Stimulated activated CD4-positive, alpha-beta T cell treated with anti-CD3 and anti-CD28 coated beads, TNF-alpha, amount 100 ng/mL, for 1 hour (primary cell): ENCODE measurements at regions not wholly inside any gene's neighbourhood (a gene's known extent, or its start where the extent isn't known, plus 50 kb on each side); places are given as distances from the start of the nearest gene placed in this dataset.

Experiments used
- DNase-seq, 3 donors: peaks; one replicate each; pipeline ENCODE4 v3.0.0-alpha.2; 2020; ENCODE audit warnings: low read depth in 3 of 3, low spot score in 1 of 3

GRCh38 chr6:130671119-130671518, 156.1 kb upstream of the SMLR1 start:
- DNase-seq = no peak

GRCh38 chr6:130671577-130671976, 155.6 kb upstream of the SMLR1 start:
- no peak for DNase-seq

- DNase-seq = no peak
Measured at GRCh38 chr6:130672153-130672552, 155.1 kb upstream of the SMLR1 start.

- DNase-seq = no peak
Measured at GRCh38 chr6:130674604-130675003, 152.6 kb upstream of the SMLR1 start.

GRCh38 chr6:130675072-130675471, 152.1 kb upstream of the SMLR1 start:
- DNase-seq = no peak

- no peak for DNase-seq
Measured at GRCh38 chr6:130676077-130676772, 151.0 kb upstream of the SMLR1 start.

GRCh38 chr6:130676773-130677144, 150.4 kb upstream of the SMLR1 start:
- DNase-seq = no peak

GRCh38 chr6:130677312-130677711, 149.9 kb upstream of the SMLR1 start:
- DNase-seq = no peak

- no peak for DNase-seq
Measured at GRCh38 chr6:130677766-130678165, 149.4 kb upstream of the SMLR1 start.

- DNase-seq = no peak
Measured at GRCh38 chr6:130679684-130680083, 147.5 kb upstream of the SMLR1 start.

GRCh38 chr6:130680116-130680515, 147.1 kb upstream of the SMLR1 start:
- no peak for DNase-seq

- DNase-seq = no peak
Measured at GRCh38 chr6:130681028-130681427, 146.2 kb upstream of the SMLR1 start.

- DNase-seq = no peak
Measured at GRCh38 chr6:130682066-130682465, 145.1 kb upstream of the SMLR1 start.

- no peak for DNase-seq
Measured at GRCh38 chr6:130683761-130684517, 143.3 kb upstream of the SMLR1 start.

- DNase-seq = no peak
Measured at GRCh38 chr6:130692659-130693058, 134.5 kb upstream of the SMLR1 start.

GRCh38 chr6:130693944-130694343, 133.3 kb upstream of the SMLR1 start:
- no peak for DNase-seq

GRCh38 chr6:130694606-130695005, 132.6 kb upstream of the SMLR1 start:
- no peak for DNase-seq

- DNase-seq = no peak
Measured at GRCh38 chr6:130696806-130697205, 130.4 kb upstream of the SMLR1 start.

- no peak for DNase-seq
Measured at GRCh38 chr6:130697271-130697994, 129.8 kb upstream of the SMLR1 start.

- DNase-seq = peak in 2 of 3 donors; percentile 14 to 42
Measured at GRCh38 chr6:130697995-130698535, 129.1 kb upstream of the SMLR1 start.

GRCh38 chr6:130699742-130700141, 127.5 kb upstream of the SMLR1 start:
- DNase-seq = no peak

- no peak for DNase-seq
Measured at GRCh38 chr6:130700397-130700796, 126.8 kb upstream of the SMLR1 start.
